ENCODE measurements at regions not wholly inside any gene's neighbourhood (a gene's known extent, or its start where the extent isn't known, plus 50 kb on each side); places are given as distances from the start of the nearest gene placed in this dataset.

DNA sequence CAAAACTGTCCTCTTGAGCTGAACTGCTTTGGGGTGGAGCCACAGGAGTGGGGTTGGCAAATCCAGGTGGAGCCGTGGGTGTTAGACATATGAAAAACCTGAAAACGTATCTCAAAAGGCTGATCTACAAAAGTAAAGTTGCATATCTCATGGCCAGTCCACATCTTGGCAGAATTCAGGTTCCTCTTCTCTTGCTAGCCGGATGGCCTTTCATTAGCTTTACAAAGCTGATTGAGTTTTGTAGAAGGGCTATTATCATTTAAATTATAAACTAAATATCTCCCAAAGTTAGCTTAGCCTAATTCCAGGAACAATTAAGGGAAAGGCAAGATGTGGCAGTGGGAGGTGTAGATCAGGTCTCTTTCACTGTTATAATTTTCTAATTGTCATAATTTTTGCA lies 1427.7 kb downstream of the EFNB2 start:
- no peaks in the 10 kb centered on the region for H3K9me3 ChIP-seq
- H3K36me3 ChIP-seq (ENCODE audit: control insufficient read depth in 2 of 2, extremely low read depth in 1 of 2, insufficient read depth in 1 of 2, low read length in 1 of 2), result no peaks in the 10 kb centered on the region
- Mint-ChIP-seq H3K27me3 (no peaks in the 10 kb centered on the region), H3K4me1 (no peaks in the 10 kb centered on the region), H3K4me3 (no peak overlapping the region), H3K36me3 (no peaks in the 10 kb centered on the region), H3K9me3 (no peaks in the 10 kb centered on the region), H3K27ac (no peak overlapping the region)
- 73% methylated on average over 2 of the region's 3 CpGs for WGBS (ENCODE audit: insufficient coverage)
- CTCF ChIA-PET, result no interaction called here
- no peak for ATAC-seq (replicated peaks in 1 of 4)
- no peak for DNase-seq
- no peak overlapping the region for H3K4me3 ChIP-seq (ENCODE audit: control insufficient read depth in 1 of 2, extremely low read depth in 1 of 2, low read length in 1 of 2)
- no peak overlapping the region for H3K27ac ChIP-seq (ENCODE audit: low read length)
- POLR2A ChIA-PET, result no interaction called here
- no peaks in the 10 kb centered on the region for H3K4me1 ChIP-seq (ENCODE audit: control insufficient read depth in 1 of 2, extremely low read depth in 1 of 2, insufficient read depth in 2 of 2, low read length in 2 of 2)
- H3K27me3 ChIP-seq (replicated peaks in 1 of 2; ENCODE audit: control insufficient read depth in 2 of 2, extremely low read depth in 1 of 2, insufficient read depth in 2 of 2, low read length in 1 of 2), result no peaks in the 10 kb centered on the region

DNA sequence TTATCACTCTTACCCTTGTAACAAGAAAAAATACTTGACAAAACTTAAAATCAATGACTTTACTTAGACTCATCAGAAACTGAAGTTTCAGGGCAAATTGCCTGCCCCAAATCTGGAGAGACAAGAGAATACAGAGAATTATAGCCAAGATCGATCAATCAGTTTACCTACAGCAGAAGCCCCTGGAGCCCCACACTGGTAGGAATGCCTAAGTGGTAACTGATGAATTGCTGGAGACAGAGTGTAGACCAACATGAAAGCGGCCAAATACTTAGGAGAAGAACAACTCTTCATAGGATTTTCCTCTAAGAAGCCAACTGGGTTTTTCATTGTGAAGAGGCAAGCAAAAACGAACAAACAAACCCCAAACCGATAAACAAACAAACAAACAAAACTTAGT lies 1430.0 kb downstream of the EFNB2 start:
- ChIA-PET CTCF (no interaction called here), POLR2A (no interaction called here)
- H3K4me1 Mint-ChIP-seq, result no peaks in the 10 kb centered on the region
- H3K9me3 ChIP-seq, result no peaks in the 10 kb centered on the region
- no peaks in the 10 kb centered on the region for H3K36me3 ChIP-seq (ENCODE audit: control insufficient read depth in 2 of 2, extremely low read depth in 1 of 2, insufficient read depth in 1 of 2, low read length in 1 of 2)
- no peaks in the 10 kb centered on the region for H3K36me3 Mint-ChIP-seq
- WGBS (ENCODE audit: insufficient coverage), result no CpG with 5 or more reads among the region's 4 CpGs
- no peak overlapping the region for H3K4me3 ChIP-seq (ENCODE audit: control insufficient read depth in 1 of 2, extremely low read depth in 1 of 2, low read length in 1 of 2)
- no peak for ATAC-seq (replicated peaks in 1 of 4)
- H3K27me3 ChIP-seq (replicated peaks in 1 of 2; ENCODE audit: control insufficient read depth in 2 of 2, extremely low read depth in 1 of 2, insufficient read depth in 2 of 2, low read length in 1 of 2), result no peaks in the 10 kb centered on the region
- H3K4me3 Mint-ChIP-seq, result no peak overlapping the region
- H3K27me3 Mint-ChIP-seq, result peaks cover 0 to 2% of the 10 kb centered on the region in 2 donors
- no peaks in the 10 kb centered on the region for H3K9me3 Mint-ChIP-seq
- H3K27ac Mint-ChIP-seq, result no peak overlapping the region
- no peaks in the 10 kb centered on the region for H3K4me1 ChIP-seq (ENCODE audit: control insufficient read depth in 1 of 2, extremely low read depth in 1 of 2, insufficient read depth in 2 of 2, low read length in 2 of 2)
- no peak overlapping the region for H3K27ac ChIP-seq (ENCODE audit: low read length)
- no peak for DNase-seq

DNA sequence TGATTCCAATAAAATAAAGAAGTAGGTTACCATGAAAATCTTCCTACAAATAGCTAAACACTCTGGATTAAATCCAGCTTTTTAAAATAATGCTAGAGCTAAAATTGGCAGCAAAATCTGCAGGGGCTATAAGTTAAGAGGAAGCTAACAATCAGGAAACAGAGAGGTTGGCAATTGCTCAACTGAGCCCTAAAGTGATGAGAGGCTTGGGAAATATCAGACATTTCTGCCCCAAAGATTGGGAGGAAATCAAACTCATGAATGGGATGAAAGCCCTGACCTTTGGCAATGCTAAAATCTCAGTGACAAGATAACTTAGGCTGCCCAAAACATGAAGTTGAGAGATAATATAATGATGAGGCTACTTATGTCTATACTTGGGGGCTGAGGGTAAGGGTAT lies 1437.9 kb downstream of the EFNB2 start:
- peaks cover 0 to 6% (median 0%) of the 10 kb centered on the region in 3 donors for H3K4me1 Mint-ChIP-seq
- no peaks in the 10 kb centered on the region for H3K4me1 ChIP-seq (ENCODE audit: control insufficient read depth in 1 of 2, extremely low read depth in 1 of 2, insufficient read depth in 2 of 2, low read length in 2 of 2)
- ATAC-seq (replicated peaks in 1 of 4) (no peak), DNase-seq (no peak)
- peaks cover 7 to 8% of the 10 kb centered on the region in 2 donors for H3K27me3 Mint-ChIP-seq
- no peaks in the 10 kb centered on the region for H3K27me3 ChIP-seq (replicated peaks in 1 of 2; ENCODE audit: control insufficient read depth in 2 of 2, extremely low read depth in 1 of 2, insufficient read depth in 2 of 2, low read length in 1 of 2)
- H3K36me3 Mint-ChIP-seq, result no peaks in the 10 kb centered on the region
- no peak overlapping the region for H3K4me3 Mint-ChIP-seq
- ChIA-PET CTCF (no interaction called here), POLR2A (no interaction called here)
- no peaks in the 10 kb centered on the region for H3K9me3 ChIP-seq
- H3K36me3 ChIP-seq (ENCODE audit: control insufficient read depth in 2 of 2, extremely low read depth in 1 of 2, insufficient read depth in 1 of 2, low read length in 1 of 2), result no peaks in the 10 kb centered on the region
- no peak overlapping the region for H3K27ac Mint-ChIP-seq
- H3K9me3 Mint-ChIP-seq, result no peaks in the 10 kb centered on the region
- H3K27ac ChIP-seq (ENCODE audit: low read length), result no peak overlapping the region
- H3K4me3 ChIP-seq (ENCODE audit: control insufficient read depth in 1 of 2, extremely low read depth in 1 of 2, low read length in 1 of 2), result no peak overlapping the region

DNA sequence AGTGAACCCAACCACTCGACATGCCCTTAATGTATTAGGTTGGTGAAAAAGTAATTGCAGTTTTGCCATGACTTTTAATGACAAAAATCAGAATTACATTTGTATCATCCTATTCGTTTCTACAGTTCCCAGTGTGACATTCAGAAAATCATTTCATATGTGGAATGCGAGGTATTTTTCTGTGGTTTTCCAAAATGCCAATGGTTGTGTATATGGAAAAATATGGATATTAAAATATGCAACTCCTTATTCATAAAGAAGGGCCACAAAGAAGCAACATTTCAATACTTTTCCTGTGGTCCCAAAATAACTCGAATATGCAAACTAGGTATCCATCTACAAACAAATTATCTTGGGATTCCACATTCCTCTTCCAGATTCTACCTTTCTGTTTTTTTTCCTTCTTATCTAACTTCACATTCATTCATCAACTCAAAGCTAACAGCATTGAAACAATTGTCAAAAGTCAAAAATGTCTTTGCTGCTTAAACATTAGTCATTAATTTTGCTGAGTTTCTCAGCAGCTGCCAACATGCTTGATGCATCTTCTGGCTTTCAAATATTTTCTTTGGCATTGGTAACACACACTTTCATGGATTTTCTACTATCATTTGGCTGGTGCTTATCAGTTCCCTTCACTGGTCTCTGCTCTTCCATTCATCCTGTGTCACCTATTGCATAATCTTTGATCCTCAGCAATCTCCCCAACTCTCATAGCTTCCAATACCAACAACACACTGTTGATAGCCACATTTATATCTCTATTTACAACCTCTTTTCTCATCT lies 1445.4 kb downstream of the EFNB2 start:
- H3K9me3 ChIP-seq, result no peaks in the 10 kb centered on the region
- ChIA-PET POLR2A (interaction anchor here in 1 of 2 donors (0.6 kb wide), 1 partner anchor 220 kb away, joined by 3 read pairs; no protein-coding TSS in a partner anchor), CTCF (no interaction called here)
- H3K27me3 ChIP-seq (replicated peaks in 1 of 2; ENCODE audit: control insufficient read depth in 2 of 2, extremely low read depth in 1 of 2, insufficient read depth in 2 of 2, low read length in 1 of 2), result no peaks in the 10 kb centered on the region
- Mint-ChIP-seq H3K4me3 (no peak overlapping the region), H3K27me3 (peaks cover 3 to 6% of the 10 kb centered on the region in 2 donors), H3K9me3 (no peaks in the 10 kb centered on the region), H3K4me1 (no peaks in the 10 kb centered on the region), H3K27ac (no peak overlapping the region), H3K36me3 (no peaks in the 10 kb centered on the region)
- H3K27ac ChIP-seq (ENCODE audit: low read length), result no peak overlapping the region
- no peak overlapping the region for H3K4me3 ChIP-seq (ENCODE audit: control insufficient read depth in 1 of 2, extremely low read depth in 1 of 2, low read length in 1 of 2)
- H3K36me3 ChIP-seq (ENCODE audit: control insufficient read depth in 2 of 2, extremely low read depth in 1 of 2, insufficient read depth in 1 of 2, low read length in 1 of 2), result no peaks in the 10 kb centered on the region
- no peaks in the 10 kb centered on the region for H3K4me1 ChIP-seq (ENCODE audit: control insufficient read depth in 1 of 2, extremely low read depth in 1 of 2, insufficient read depth in 2 of 2, low read length in 2 of 2)
- DNase-seq (no peak), ATAC-seq (replicated peaks in 1 of 4) (no peak)
- WGBS (ENCODE audit: insufficient coverage), result 91% methylated on average over 1 of the region's 4 CpGs

DNA sequence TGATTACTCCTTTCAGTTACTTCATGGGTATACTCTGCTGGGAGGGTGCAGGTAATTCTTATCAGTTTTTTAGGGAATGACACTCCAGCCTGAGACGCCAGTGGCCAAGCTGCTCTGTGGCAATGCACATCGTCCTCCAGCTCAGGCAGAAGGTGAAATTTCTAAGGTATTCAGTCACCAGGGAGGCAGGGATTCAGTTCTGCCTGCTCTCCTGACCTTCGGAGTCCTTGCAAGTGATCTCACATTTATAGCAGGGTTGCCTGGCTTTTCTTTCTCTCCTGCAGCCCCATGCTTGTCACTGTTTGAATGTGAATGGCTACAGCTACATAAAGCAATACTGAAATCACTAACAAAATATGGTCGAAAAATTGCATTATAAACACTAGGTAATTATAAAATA lies 1447.5 kb downstream of the EFNB2 start:
- no peaks in the 10 kb centered on the region for H3K36me3 ChIP-seq (ENCODE audit: control insufficient read depth in 2 of 2, extremely low read depth in 1 of 2, insufficient read depth in 1 of 2, low read length in 1 of 2)
- CTCF ChIA-PET, result interaction anchor here in 1 of 2 donors (0.5 kb wide), 1 partner anchor 183 kb away, joined by 3 read pairs; no protein-coding TSS in a partner anchor
- POLR2A ChIA-PET, result no interaction called here
- Mint-ChIP-seq H3K4me1 (no peaks in the 10 kb centered on the region), H3K9me3 (no peaks in the 10 kb centered on the region), H3K4me3 (no peak overlapping the region), H3K27ac (no peak overlapping the region), H3K27me3 (no peaks in the 10 kb centered on the region), H3K36me3 (no peaks in the 10 kb centered on the region)
- WGBS (ENCODE audit: insufficient coverage), result 63% methylated on average over 2 of the region's 4 CpGs
- no peak overlapping the region for H3K4me3 ChIP-seq (ENCODE audit: control insufficient read depth in 1 of 2, extremely low read depth in 1 of 2, low read length in 1 of 2)
- no peak overlapping the region for H3K27ac ChIP-seq (ENCODE audit: low read length)
- no peaks in the 10 kb centered on the region for H3K27me3 ChIP-seq (replicated peaks in 1 of 2; ENCODE audit: control insufficient read depth in 2 of 2, extremely low read depth in 1 of 2, insufficient read depth in 2 of 2, low read length in 1 of 2)
- H3K9me3 ChIP-seq, result no peaks in the 10 kb centered on the region
- no peak for ATAC-seq (replicated peaks in 1 of 4)
- H3K4me1 ChIP-seq (ENCODE audit: control insufficient read depth in 1 of 2, extremely low read depth in 1 of 2, insufficient read depth in 2 of 2, low read length in 2 of 2), result no peaks in the 10 kb centered on the region
- DNase-seq, result no peak

DNA sequence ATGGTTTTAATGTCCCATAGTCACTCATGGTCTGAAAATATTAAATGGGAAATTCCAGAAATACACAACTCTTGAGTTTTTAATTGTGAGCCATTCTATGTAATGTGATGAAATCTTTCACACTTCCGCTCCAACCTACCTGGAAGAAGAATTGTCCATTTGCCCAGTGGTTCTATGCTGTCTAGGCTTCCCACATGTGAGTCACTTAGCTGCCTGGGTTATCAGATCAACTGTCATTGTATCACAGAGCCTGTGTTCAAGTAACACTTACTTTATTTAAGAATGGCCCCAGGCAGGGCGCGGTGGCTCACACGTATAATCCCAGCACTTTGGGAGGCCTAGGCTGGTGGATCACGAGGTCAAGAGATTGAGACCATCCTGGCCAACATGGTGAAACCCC lies 1450.5 kb downstream of the EFNB2 start:
- Histone ChIP-seq H3K4me3 (ENCODE audit: control insufficient read depth in 1 of 2, extremely low read depth in 1 of 2, low read length in 1 of 2) (no peak overlapping the region), H3K9me3 (no peaks in the 10 kb centered on the region), H3K4me1 (ENCODE audit: control insufficient read depth in 1 of 2, extremely low read depth in 1 of 2, insufficient read depth in 2 of 2, low read length in 2 of 2) (no peaks in the 10 kb centered on the region), H3K27me3 (replicated peaks in 1 of 2; ENCODE audit: control insufficient read depth in 2 of 2, extremely low read depth in 1 of 2, insufficient read depth in 2 of 2, low read length in 1 of 2) (no peaks in the 10 kb centered on the region), H3K36me3 (ENCODE audit: control insufficient read depth in 2 of 2, extremely low read depth in 1 of 2, insufficient read depth in 1 of 2, low read length in 1 of 2) (no peaks in the 10 kb centered on the region), H3K27ac (ENCODE audit: low read length) (no peak overlapping the region)
- ATAC-seq (replicated peaks in 1 of 4) (no peak), DNase-seq (no peak)
- POLR2A ChIA-PET, result no interaction called here
- no peaks in the 10 kb centered on the region for H3K36me3 Mint-ChIP-seq
- 100% methylated on average over 2 of the region's 5 CpGs for WGBS (ENCODE audit: insufficient coverage)
- CTCF ChIA-PET, result no interaction called here
- no peaks in the 10 kb centered on the region for H3K4me1 Mint-ChIP-seq
- no peak overlapping the region for H3K27ac Mint-ChIP-seq
- H3K9me3 Mint-ChIP-seq, result no peaks in the 10 kb centered on the region
- no peaks in the 10 kb centered on the region for H3K27me3 Mint-ChIP-seq
- H3K4me3 Mint-ChIP-seq, result no peak overlapping the region

DNA sequence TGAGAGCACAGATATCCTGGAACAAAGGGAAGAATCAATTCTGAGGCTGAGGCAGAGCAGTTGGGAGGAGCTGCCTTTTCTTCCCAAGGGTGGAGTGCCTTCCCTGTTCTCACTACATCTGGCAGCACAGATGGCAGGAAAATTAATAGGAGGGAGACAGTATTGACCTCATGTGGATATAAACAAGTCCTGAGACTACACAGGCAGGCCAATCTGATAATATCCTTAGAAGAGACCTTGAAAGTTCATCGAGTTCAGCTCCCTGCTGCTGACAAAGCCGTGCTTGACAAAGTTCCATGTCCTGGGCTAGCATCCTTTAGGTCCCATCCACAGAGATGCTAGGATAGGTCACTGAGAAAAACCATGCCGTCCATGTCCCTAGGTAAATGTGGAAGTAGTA lies 1451.5 kb downstream of the EFNB2 start:
- Histone ChIP-seq H3K9me3 (no peaks in the 10 kb centered on the region), H3K36me3 (ENCODE audit: control insufficient read depth in 2 of 2, extremely low read depth in 1 of 2, insufficient read depth in 1 of 2, low read length in 1 of 2) (no peaks in the 10 kb centered on the region), H3K4me3 (ENCODE audit: control insufficient read depth in 1 of 2, extremely low read depth in 1 of 2, low read length in 1 of 2) (no peak overlapping the region), H3K27ac (ENCODE audit: low read length) (no peak overlapping the region), H3K4me1 (ENCODE audit: control insufficient read depth in 1 of 2, extremely low read depth in 1 of 2, insufficient read depth in 2 of 2, low read length in 2 of 2) (no peaks in the 10 kb centered on the region), H3K27me3 (replicated peaks in 1 of 2; ENCODE audit: control insufficient read depth in 2 of 2, extremely low read depth in 1 of 2, insufficient read depth in 2 of 2, low read length in 1 of 2) (no peaks in the 10 kb centered on the region)
- ChIA-PET POLR2A (no interaction called here), CTCF (no interaction called here)
- Mint-ChIP-seq H3K4me1 (no peaks in the 10 kb centered on the region), H3K27ac (no peak overlapping the region), H3K9me3 (no peaks in the 10 kb centered on the region), H3K4me3 (no peak overlapping the region), H3K36me3 (no peaks in the 10 kb centered on the region), H3K27me3 (no peaks in the 10 kb centered on the region)
- DNase-seq, result no peak
- WGBS (ENCODE audit: insufficient coverage), result 55% methylated on average over 2 of the region's 3 CpGs
- no peak for ATAC-seq (replicated peaks in 1 of 4)
